Right atrium auricular region (tissue), 2 donors: ENCODE measurements at regions not wholly inside any gene's neighbourhood (a gene's known extent, or its start where the extent isn't known, plus 50 kb on each side); places are given as distances from the start of the nearest gene placed in this dataset.

Source experiments
- DNase-seq: peaks from one replicate; pipeline ENCODE4 v3.0.0-alpha.2; 2019; ENCODE audit warnings: low spot score
- H3K27ac ChIP-seq, 2 donors: fragments of 200-600 bp; sonication (generic); 1 replicate in 1 of 2; 2 replicates in 1 of 2; pipeline ENCODE4 v1.5.1; 2016 to 2019
- H3K27me3 ChIP-seq, 2 donors: fragments of 200-600 bp; sonication (generic); one replicate each; pipeline versions ENCODE4 v1.5.1 to v1.6.0; 2017 to 2019
- H3K36me3 ChIP-seq: fragments of 200-600 bp; sonication (generic); one replicate; pipeline ENCODE4 v1.5.1; 2016
- H3K4me1 ChIP-seq, 2 donors: fragments of 200-600 bp; sonication (generic); one replicate each; pipeline versions ENCODE4 v1.5.1 to v1.6.0; 2017 to 2019
- H3K4me3 ChIP-seq, 2 donors: fragments of 200-600 bp; sonication (generic); 1 replicate in 1 of 2; 2 replicates in 1 of 2; pipeline ENCODE4 v1.5.1; 2017 to 2019; ENCODE audit warnings: mild to moderate bottlenecking in 1 of 2, moderate library complexity in 1 of 2
- H3K9me3 ChIP-seq, 2 donors: fragments of 200-600 bp; sonication (generic); one replicate each; pipeline ENCODE4 v1.5.1; 2019
- TF ChIP-seq, protein P1 (sequence below), 2 donors: fragments of 200-600 bp; sonication (generic); IDR thresholded peaks; one replicate each; pipeline ENCODE4 v1.5.1; 2019; ENCODE audit warnings: antibody characterized with exemption in 2 of 2

DNA sequence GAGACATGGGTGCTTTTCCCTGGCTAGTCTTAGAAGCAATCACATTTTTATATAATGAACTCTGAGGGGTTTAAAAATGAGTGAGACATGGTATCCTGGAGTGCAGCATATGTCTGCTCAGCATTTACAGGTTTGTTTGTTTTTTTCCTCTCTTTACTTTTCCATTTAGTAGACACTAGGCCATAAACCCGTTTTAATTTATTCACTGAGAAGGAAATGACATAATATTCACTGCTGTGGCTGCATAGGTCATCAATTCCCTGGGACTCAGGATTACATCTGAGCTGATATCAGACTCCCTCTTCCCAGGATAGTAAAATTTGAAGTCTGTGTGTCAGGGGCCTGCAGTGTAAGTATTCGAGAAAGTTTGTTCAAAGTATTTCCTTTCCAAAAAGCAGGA is 178.9 kb upstream of the SPRY1 start:
- Histone ChIP-seq H3K9me3 (no peaks in the 10 kb centered on the region), H3K27me3 (no peaks in the 10 kb centered on the region), H3K4me1 (no peaks in the 10 kb centered on the region), H3K27ac (no peak overlapping the region), H3K36me3 (no peaks in the 10 kb centered on the region), H3K4me3 (no peak overlapping the region)
- DNase-seq, result no peak
- TF ChIP-seq, protein P1, sequence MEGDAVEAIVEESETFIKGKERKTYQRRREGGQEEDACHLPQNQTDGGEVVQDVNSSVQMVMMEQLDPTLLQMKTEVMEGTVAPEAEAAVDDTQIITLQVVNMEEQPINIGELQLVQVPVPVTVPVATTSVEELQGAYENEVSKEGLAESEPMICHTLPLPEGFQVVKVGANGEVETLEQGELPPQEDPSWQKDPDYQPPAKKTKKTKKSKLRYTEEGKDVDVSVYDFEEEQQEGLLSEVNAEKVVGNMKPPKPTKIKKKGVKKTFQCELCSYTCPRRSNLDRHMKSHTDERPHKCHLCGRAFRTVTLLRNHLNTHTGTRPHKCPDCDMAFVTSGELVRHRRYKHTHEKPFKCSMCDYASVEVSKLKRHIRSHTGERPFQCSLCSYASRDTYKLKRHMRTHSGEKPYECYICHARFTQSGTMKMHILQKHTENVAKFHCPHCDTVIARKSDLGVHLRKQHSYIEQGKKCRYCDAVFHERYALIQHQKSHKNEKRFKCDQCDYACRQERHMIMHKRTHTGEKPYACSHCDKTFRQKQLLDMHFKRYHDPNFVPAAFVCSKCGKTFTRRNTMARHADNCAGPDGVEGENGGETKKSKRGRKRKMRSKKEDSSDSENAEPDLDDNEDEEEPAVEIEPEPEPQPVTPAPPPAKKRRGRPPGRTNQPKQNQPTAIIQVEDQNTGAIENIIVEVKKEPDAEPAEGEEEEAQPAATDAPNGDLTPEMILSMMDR (IDR thresholded peaks at IDR 0.05), result no peak

DNA sequence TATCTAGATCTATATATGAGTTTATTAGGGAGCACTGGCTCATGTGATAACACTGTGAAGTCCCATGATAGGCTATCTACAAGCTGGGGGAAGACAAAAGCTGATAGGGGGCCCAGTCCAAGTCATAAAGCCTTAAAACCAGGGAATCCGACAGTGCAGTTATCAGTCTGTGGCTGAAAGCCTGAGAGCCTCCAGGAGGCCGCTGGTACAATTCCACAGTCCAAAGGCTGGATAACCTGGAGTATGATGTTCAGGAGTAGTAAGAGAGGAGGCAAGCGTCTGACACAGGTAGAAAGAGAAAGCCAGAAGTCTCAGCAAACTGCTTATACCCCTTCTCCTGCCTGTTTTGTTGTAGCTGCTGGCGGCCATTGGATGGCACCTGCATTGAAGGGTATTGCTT is 177.6 kb upstream of the SPRY1 start:
- H3K4me3 ChIP-seq, result no peak overlapping the region
- H3K36me3 ChIP-seq, result no peaks in the 10 kb centered on the region
- TF ChIP-seq, protein P1 (IDR thresholded peaks at IDR 0.05), result no peak
- DNase-seq, result no peak
- no peaks in the 10 kb centered on the region for H3K9me3 ChIP-seq
- no peaks in the 10 kb centered on the region for H3K27me3 ChIP-seq
- no peaks in the 10 kb centered on the region for H3K4me1 ChIP-seq
- H3K27ac ChIP-seq, result no peak overlapping the region

DNA sequence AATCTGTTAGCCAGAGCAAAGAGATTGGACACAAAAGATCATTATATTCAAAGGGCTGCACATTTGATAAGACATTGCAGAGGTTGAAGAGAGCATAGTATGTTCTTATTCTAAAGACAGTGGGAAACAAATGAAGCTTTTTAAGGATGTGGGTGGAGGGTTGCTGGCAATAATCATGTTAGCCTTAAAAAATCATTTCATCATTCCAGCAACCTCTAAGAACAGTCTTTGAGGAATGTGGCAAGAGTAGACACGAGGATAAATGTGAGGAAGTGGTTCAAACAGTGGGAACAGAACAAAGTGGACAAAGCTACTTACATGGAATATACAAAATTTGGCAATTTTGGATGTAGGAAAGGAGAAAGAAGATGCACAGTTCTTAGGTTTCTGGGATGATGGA is 167.3 kb upstream of the SPRY1 start:
- TF ChIP-seq, protein P1 (IDR thresholded peaks at IDR 0.05), result no peak
- Histone ChIP-seq H3K36me3 (no peaks in the 10 kb centered on the region), H3K9me3 (no peaks in the 10 kb centered on the region), H3K4me3 (no peak overlapping the region), H3K27me3 (no peaks in the 10 kb centered on the region), H3K4me1 (no peaks in the 10 kb centered on the region), H3K27ac (no peak overlapping the region)
- no peak for DNase-seq

DNA sequence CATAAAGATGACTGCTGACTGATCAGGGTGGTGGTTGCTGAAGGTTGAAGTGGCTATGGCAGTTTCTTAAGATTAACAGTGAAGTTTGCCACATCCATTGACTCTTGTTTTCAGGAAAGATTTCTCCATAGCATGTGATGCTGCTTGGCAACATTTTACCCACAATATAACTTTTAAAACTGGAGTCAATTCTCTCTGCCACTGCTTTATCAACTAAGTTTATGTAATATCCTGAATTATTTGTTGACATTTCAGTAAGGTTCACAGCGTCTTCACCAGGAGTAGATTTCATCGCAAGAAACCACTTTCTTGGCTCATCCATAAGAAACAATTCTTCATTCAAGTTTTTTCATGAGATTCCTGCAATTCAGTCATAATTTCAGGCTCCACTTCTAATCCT is 166.5 kb upstream of the SPRY1 start:
- TF ChIP-seq, protein P1 (IDR thresholded peaks at IDR 0.05), result no peak
- Histone ChIP-seq H3K4me3 (no peak overlapping the region), H3K36me3 (no peaks in the 10 kb centered on the region), H3K27me3 (no peaks in the 10 kb centered on the region), H3K27ac (no peak overlapping the region), H3K9me3 (no peaks in the 10 kb centered on the region), H3K4me1 (peaks cover 0 to under 1% of the 10 kb centered on the region in 2 donors)
- no peak for DNase-seq

DNA sequence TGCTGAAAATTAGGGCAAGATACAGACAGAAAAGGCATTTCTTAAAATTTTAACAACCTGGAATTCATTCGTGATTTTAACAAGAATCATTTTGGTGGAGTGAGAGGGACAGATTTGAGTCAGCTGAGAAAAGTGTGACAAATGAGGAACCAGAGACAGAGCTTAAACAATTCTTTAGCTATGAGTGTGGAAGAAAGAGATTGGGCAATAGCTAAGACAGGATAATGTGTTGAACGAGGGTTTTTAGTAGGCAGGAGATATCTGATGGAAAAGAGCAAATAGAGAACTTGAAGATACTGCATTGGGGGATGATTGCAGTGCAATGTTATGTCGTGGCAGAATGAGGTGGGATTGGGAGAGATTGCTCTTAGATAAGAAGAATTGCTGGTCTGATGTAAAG is 164.2 kb upstream of the SPRY1 start:
- no peak overlapping the region for H3K27ac ChIP-seq
- no peak for DNase-seq
- no peaks in the 10 kb centered on the region for H3K27me3 ChIP-seq
- no peaks in the 10 kb centered on the region for H3K9me3 ChIP-seq
- peaks cover 0 to 6% of the 10 kb centered on the region in 2 donors for H3K4me1 ChIP-seq
- no peaks in the 10 kb centered on the region for H3K36me3 ChIP-seq
- TF ChIP-seq, protein P1 (IDR thresholded peaks at IDR 0.05), result no peak
- no peak overlapping the region for H3K4me3 ChIP-seq

DNA sequence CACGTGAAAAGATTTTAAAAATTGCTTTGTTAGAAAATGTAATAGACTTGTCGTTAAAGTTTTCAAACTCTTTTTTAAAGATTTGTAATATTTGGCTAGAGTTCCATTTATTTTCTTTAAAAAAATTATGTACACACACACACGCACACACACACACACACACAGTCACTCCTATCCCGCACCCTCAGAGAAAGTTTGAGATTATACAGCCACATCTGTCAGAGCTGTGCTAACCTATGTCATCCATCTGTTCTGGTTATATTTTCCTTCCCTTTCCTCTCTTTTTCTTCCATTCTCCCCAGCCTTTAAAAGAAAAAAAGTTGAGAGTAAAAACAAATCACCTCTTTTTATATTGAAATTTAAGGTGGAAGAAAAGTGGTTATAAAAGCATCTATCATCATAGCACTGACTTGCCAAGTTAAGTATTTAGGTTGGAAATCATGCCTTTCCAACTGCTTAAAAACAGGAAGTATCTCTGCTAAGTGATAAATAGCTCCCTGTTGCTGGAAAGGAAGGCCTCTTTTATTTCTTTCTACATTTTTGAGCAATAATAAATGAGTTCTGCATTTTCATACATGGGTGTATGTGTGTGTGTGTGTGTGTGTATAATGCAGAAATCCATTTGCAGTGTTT is 163.3 kb upstream of the SPRY1 start:
- no peak overlapping the region for H3K27ac ChIP-seq
- TF ChIP-seq, protein P1 (IDR thresholded peaks at IDR 0.05), result no peak
- no peak for DNase-seq
- H3K27me3 ChIP-seq, result no peaks in the 10 kb centered on the region
- H3K4me3 ChIP-seq, result no peak overlapping the region
- H3K9me3 ChIP-seq, result no peaks in the 10 kb centered on the region
- H3K36me3 ChIP-seq, result no peaks in the 10 kb centered on the region
- H3K4me1 ChIP-seq, result peaks cover 0 to 6% of the 10 kb centered on the region in 2 donors
